H1 (cell line): ENCODE measurements at regions not wholly inside any gene's neighbourhood (a gene's known extent, or its start where the extent isn't known, plus 50 kb on each side); places are given as distances from the start of the nearest gene placed in this dataset.

Experiments
- CTCF ChIA-PET: fragments of 300-600 bp; sonication (Branson Sonifier 250); formaldehyde crosslinking; loops from one replicate; lab custom pipeline; 2021; ENCODE audit not compliant: partially characterized antibody; lab: Charles Lee
- POLR2A ChIA-PET: fragments of 300-600 bp; sonication (Branson Sonifier 250); formaldehyde crosslinking; loops from one replicate; lab custom pipeline; 2021; ENCODE audit warnings: inconsistent platforms; ENCODE audit not compliant: partially characterized antibody; lab: Charles Lee
- DNase-seq, 2 experiments: peaks; one replicate each; pipeline versions ENCODE4 v3.0.0 to v3.0.0-alpha.2; 2010 to 2022; ENCODE audit warnings: low spot score in 2 of 2, low read depth in 1 of 2, mixed read lengths in 1 of 2
- FAIRE-seq: peaks from 2 replicates; lab custom pipeline; 2011; peaks lifted over from hg19 to GRCh38; lab: Jason Lieb, UNC
- H2AFZ ChIP-seq: 2 replicates; pipeline ENCODE4 v1.8.1; 2012; ENCODE audit warnings: low read length, inconsistent platforms
- H2AK5ac ChIP-seq: 2 replicates; pipeline ENCODE4 v1.6.1; 2013; ENCODE audit warnings: low read depth, low read length
- H2BK120ac ChIP-seq: replicated peaks from 2 replicates; pipeline ENCODE3; 2013; ENCODE audit warnings: low read depth, low read length, inconsistent platforms
- H2BK12ac ChIP-seq: 2 replicates; pipeline ENCODE4 v1.6.1; 2013; ENCODE audit warnings: low read depth, low read length
- H2BK15ac ChIP-seq: 2 replicates; pipeline ENCODE4 v1.6.1; 2013; ENCODE audit warnings: low read length
- H2BK20ac ChIP-seq: 2 replicates; pipeline ENCODE4 v1.6.1; 2013; ENCODE audit warnings: low read length
- H2BK5ac ChIP-seq: 2 replicates; pipeline ENCODE4 v1.6.1; 2013; ENCODE audit warnings: low read depth, low read length
- H3K14ac ChIP-seq: 2 replicates; pipeline ENCODE4 v1.6.1; 2013; ENCODE audit warnings: inconsistent platforms; ENCODE audit not compliant: insufficient read length
- H3K18ac ChIP-seq: 2 replicates; pipeline ENCODE4 v1.6.1; 2013; ENCODE audit warnings: low read length; ENCODE audit errors: extremely low read depth
- H3K23ac ChIP-seq: 2 replicates; pipeline ENCODE4 v1.6.1; 2013; ENCODE audit warnings: inconsistent platforms; ENCODE audit not compliant: insufficient read length
- H3K23me2 ChIP-seq: 2 replicates; pipeline ENCODE4 v1.6.1; 2013; ENCODE audit warnings: low read depth, low read length
- H3K27ac ChIP-seq: 2 replicates; pipeline ENCODE4 v1.6.1; 2011; ENCODE audit warnings: low read depth, low read length, inconsistent platforms
- H3K27me3 ChIP-seq, 4 experiments: replicated peaks in 1 of 4; 1 replicate in 1 of 4; 2 replicates in 3 of 4; pipeline versions ENCODE4 v1.6.1 to v1.8.1; 2011 to 2013; ENCODE audit warnings: low read length in 3 of 4, mild to moderate bottlenecking in 3 of 4, inconsistent platforms in 2 of 4, mixed read lengths in 2 of 4, moderate library complexity in 1 of 4; ENCODE audit not compliant: control insufficient read depth in 3 of 4, insufficient read depth in 3 of 4; ENCODE audit errors: extremely low read depth in 1 of 4
- H3K36me3 ChIP-seq, 4 experiments: 2 replicates each; pipeline versions ENCODE4 v1.6.1 to v1.8.1; 2011 to 2013; ENCODE audit warnings: mild to moderate bottlenecking in 4 of 4, low read length in 3 of 4, moderate library complexity in 2 of 4, control low read depth in 1 of 4, inconsistent platforms in 1 of 4; ENCODE audit not compliant: insufficient read depth in 4 of 4, control insufficient read depth in 2 of 4
- H3K4ac ChIP-seq: replicated peaks from 2 replicates; pipeline ENCODE3; 2013; ENCODE audit warnings: low read length, low read depth, mixed read lengths, inconsistent platforms; ENCODE audit not compliant: insufficient read length
- H3K4me1 ChIP-seq, 4 experiments: replicated peaks in 1 of 4; 1 replicate in 1 of 4; 2 replicates in 3 of 4; pipeline versions ENCODE4 v1.6.1 to v1.8.1; 2011 to 2013; ENCODE audit warnings: low read length in 3 of 4, inconsistent platforms in 2 of 4, mixed read lengths in 1 of 4; ENCODE audit not compliant: insufficient read depth in 4 of 4, control insufficient read depth in 3 of 4
- H3K4me2 ChIP-seq, 2 experiments: 2 replicates each; pipeline versions ENCODE4 v1.6.1 to v1.8.1; 2011 to 2013; ENCODE audit warnings: low read depth in 2 of 2, low read length in 2 of 2, control low read depth in 1 of 2, inconsistent platforms in 1 of 2, mild to moderate bottlenecking in 1 of 2; ENCODE audit not compliant: insufficient read depth in 1 of 2
- H3K4me3 ChIP-seq, 4 experiments: fragments of 200-600, 300-600 bp in 1 of 4; sonication (generic), shearing (Covaris generic), sonication (Bioruptor Twin) in 1 of 4; 2 replicates each; pipeline versions ENCODE4 v1.5.1 to v1.8.1; 2011 to 2016; ENCODE audit warnings: low read length in 4 of 4, low read depth in 3 of 4, control low read depth in 2 of 4, inconsistent platforms in 2 of 4, mild to moderate bottlenecking in 2 of 4, mixed read lengths in 1 of 4, moderate library complexity in 1 of 4; ENCODE audit not compliant: insufficient read depth in 2 of 4; ENCODE audit errors: extremely low read depth in 1 of 4
- H3K56ac ChIP-seq: replicated peaks from 2 replicates; pipeline ENCODE3; 2013; ENCODE audit warnings: low read depth, mild to moderate bottlenecking, mixed read lengths, low read length, inconsistent platforms; ENCODE audit not compliant: insufficient read length
- H3K79me1 ChIP-seq: 2 replicates; pipeline ENCODE4 v1.6.1; 2013; ENCODE audit warnings: low read depth, low read length, control low read depth
- H3K79me2 ChIP-seq, 2 experiments: 2 replicates each; pipeline versions ENCODE4 v1.6.1 to v1.8.1; 2012 to 2013; ENCODE audit warnings: low read length in 2 of 2, mild to moderate bottlenecking in 2 of 2, inconsistent platforms in 1 of 2; ENCODE audit not compliant: insufficient read depth in 2 of 2, control insufficient read depth in 1 of 2
- H3K9ac ChIP-seq, 4 experiments: replicated peaks in 1 of 4; 1 replicate in 1 of 4; 2 replicates in 3 of 4; pipeline versions ENCODE4 v1.6.1 to v1.8.1; 2011 to 2013; ENCODE audit warnings: low read depth in 3 of 4, low read length in 3 of 4, control low read depth in 2 of 4, mild to moderate bottlenecking in 2 of 4, moderate library complexity in 2 of 4, inconsistent platforms in 1 of 4; ENCODE audit errors: extremely low read depth in 1 of 4
- H3K9me3 ChIP-seq, 2 experiments: 2 replicates each; pipeline versions ENCODE4 v1.6.1 to v1.8.1; 2012 to 2013; ENCODE audit warnings: mild to moderate bottlenecking in 2 of 2, moderate library complexity in 2 of 2, control low read depth in 1 of 2, inconsistent platforms in 1 of 2, low read depth in 1 of 2, low read length in 1 of 2, mixed read lengths in 1 of 2; ENCODE audit not compliant: insufficient read depth in 2 of 2
- H4K20me1 ChIP-seq, 2 experiments: replicated peaks in 1 of 2; 2 replicates each; pipeline versions ENCODE3 to v1.8.1; 2011 to 2013; ENCODE audit warnings: inconsistent platforms in 2 of 2, low read length in 2 of 2, mild to moderate bottlenecking in 1 of 2; ENCODE audit not compliant: insufficient read depth in 2 of 2, control insufficient read depth in 1 of 2
- H4K5ac ChIP-seq: 2 replicates; pipeline ENCODE4 v1.6.1; 2013; ENCODE audit warnings: low read length, low read depth, mixed read lengths, inconsistent platforms; ENCODE audit not compliant: insufficient read length
- H4K8ac ChIP-seq: 2 replicates; pipeline ENCODE4 v1.8.0; 2013; ENCODE audit warnings: mild to moderate bottlenecking, moderate library complexity, low read length, inconsistent platforms; ENCODE audit not compliant: insufficient read depth; ENCODE audit errors: extremely low read depth
- H4K91ac ChIP-seq: replicated peaks from 2 replicates; pipeline ENCODE3; 2013; ENCODE audit warnings: low read length, mixed read lengths, inconsistent platforms; ENCODE audit not compliant: insufficient read length
- CBX5 ChIP-seq: fragments of 300-800, 300-1000 bp; sonication (generic); IDR thresholded peaks from 2 replicates; pipeline ENCODE4 v1.7.1; 2016; ENCODE audit warnings: antibody characterized with exemption, low read length, low read depth
- CEBPB ChIP-seq: IDR thresholded peaks from 2 replicates; pipeline ENCODE4 v1.6.1; 2012; ENCODE audit warnings: low read depth, low read length
- CHD1 ChIP-seq: IDR thresholded peaks from 2 replicates; pipeline ENCODE4 v1.6.1; 2012; ENCODE audit warnings: low read depth, low read length, improper control_type of control experiment
- EGR1 ChIP-seq: IDR thresholded peaks from 2 replicates; pipeline ENCODE4 v1.6.1; 2011; ENCODE audit warnings: low read depth, low read length, borderline replicate concordance
- EP300 ChIP-seq, 2 experiments: IDR thresholded peaks; 1 replicate in 1 of 2; 2 replicates in 1 of 2; pipeline ENCODE4 v1.6.1; 2011 to 2012; ENCODE audit warnings: low read depth in 2 of 2, low read length in 2 of 2, mild to moderate bottlenecking in 2 of 2, borderline replicate concordance in 1 of 2, inconsistent platforms in 1 of 2, moderate library complexity in 1 of 2
- HDAC6 ChIP-seq: IDR thresholded peaks from one replicate; pipeline ENCODE4 v1.7.1; 2012; ENCODE audit warnings: low read depth, mild to moderate bottlenecking, inconsistent platforms, low read length, moderate library complexity
- KDM1A ChIP-seq: fragments of 200-600, 300-600 bp; sonication (generic); IDR thresholded peaks from 2 replicates; pipeline ENCODE4 v1.7.1; 2016; ENCODE audit warnings: mild to moderate bottlenecking, low read length, borderline replicate concordance
- POLR2A ChIP-seq, 2 experiments: IDR thresholded peaks; 1 replicate in 1 of 2; 2 replicates in 1 of 2; pipeline ENCODE4 v1.6.1; 2011; ENCODE audit warnings: low read depth in 2 of 2, low read length in 2 of 2, mild to moderate bottlenecking in 2 of 2; ENCODE audit errors: control extremely low read depth in 1 of 2
- POU5F1 ChIP-seq: IDR thresholded peaks from 2 replicates; pipeline ENCODE4 v1.6.1; 2011; ENCODE audit warnings: low read depth, mild to moderate bottlenecking, low read length, moderate library complexity
- RFX5 ChIP-seq: IDR thresholded peaks from 2 replicates; pipeline ENCODE4 v1.6.1; 2011; ENCODE audit warnings: low read depth, low read length, improper control_type of control experiment, borderline replicate concordance
- SP4 ChIP-seq: IDR thresholded peaks from 2 replicates; pipeline ENCODE4 v1.6.1; 2012; ENCODE audit warnings: low read length, inconsistent platforms
- TBP ChIP-seq: IDR thresholded peaks from 2 replicates; pipeline ENCODE4 v1.6.1; 2011; ENCODE audit warnings: low read depth, low read length, improper control_type of control experiment
- YY1 ChIP-seq: IDR thresholded peaks from 2 replicates; pipeline ENCODE4 v1.6.1; 2011; ENCODE audit warnings: low read depth, mild to moderate bottlenecking, low read length
- WGBS, 2 experiments: shearing (Covaris generic) in 1 of 2; methylation state at CpG; one replicate each; pipeline versions ENCODE4 v1.1.6 to v1.1.7; 2013 to 2015; ENCODE audit warnings: low lambda C conversion rate in 2 of 2, mixed read lengths in 2 of 2, inconsistent platforms in 1 of 2, low coverage in 1 of 2, missing lambda C conversion rate in 1 of 2; ENCODE audit not compliant: insufficient replicate concordance in 2 of 2, insufficient coverage in 1 of 2, insufficient read length in 1 of 2; ENCODE audit errors: extremely low coverage in 1 of 2, missing lambda C conversion rate in 1 of 2; 5-methylcytosine and 5-hydroxymethylcytosine counted together

DNA sequence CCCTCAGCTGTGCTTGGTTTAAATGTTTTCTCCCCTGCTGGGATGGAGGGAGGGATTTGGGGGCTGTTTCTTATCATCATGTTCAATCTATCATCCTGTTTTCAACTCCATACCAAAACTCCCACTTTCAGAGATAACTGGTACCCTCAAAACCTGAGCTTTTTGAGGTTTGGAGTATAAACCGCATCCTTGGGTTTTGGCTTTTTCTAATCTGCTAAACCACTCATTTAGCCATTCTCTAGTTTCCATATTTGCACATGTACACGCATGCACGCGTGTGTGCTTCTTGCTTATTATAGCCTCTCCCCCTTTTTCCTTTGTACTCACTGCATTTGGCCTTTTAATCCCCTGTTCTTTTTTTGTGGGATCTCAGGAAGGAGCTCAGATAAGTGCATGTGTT lies 116.7 kb upstream of the TEX13D start:
- ChIA-PET CTCF (interaction anchor here (1.5 to 3.8 kb wide), 3 partner anchors 9 to 59 kb away, joined by 3 to 19 read pairs (median 4); no protein-coding TSS in a partner anchor), POLR2A (no interaction called here)
- Histone ChIP-seq H2AK5ac (no peak overlapping the region), H3K23ac (no peak overlapping the region), H3K79me1 (no peaks in the 10 kb centered on the region), H3K27ac (no peak overlapping the region), H2BK12ac (no peak overlapping the region; the same call in 1 of the 2 replicates), H2BK5ac (no peak overlapping the region; the same call in 1 of the 2 replicates), H2BK15ac (no peak overlapping the region), H3K23me2 (no peaks in the 10 kb centered on the region; the same call in 1 of the 2 replicates), H3K14ac (no peak overlapping the region), H3K36me3 (no peaks in the 10 kb centered on the region), H2BK20ac (0 out of 2 replicates have a peak overlapping the region, but pooled peaks have one; percentile 18), H2BK120ac (no peak overlapping the region), H3K18ac (no peak overlapping the region), H3K4me2 (no peak overlapping the region), H3K9me3 (no peaks in the 10 kb centered on the region), H3K9ac (no peak overlapping the region), H4K8ac (no peak overlapping the region), H3K4ac (no peak overlapping the region), H3K56ac (no peak overlapping the region), H3K4me1 (peaks cover 5 to 14% (median 9%) of the 10 kb centered on the region in 4 experiments; a peak in 4 of 7 replicates), H2AFZ (no peak overlapping the region), H3K27me3 (no peaks in the 10 kb centered on the region), H3K79me2 (no peaks in the 10 kb centered on the region), H4K91ac (peak overlapping the region; percentile 73), H4K5ac (no peak overlapping the region), H4K20me1 (no peaks in the 10 kb centered on the region), H3K4me3 (no peak overlapping the region)
- DNase-seq (no peak), FAIRE-seq (no peak)
- WGBS, 2 experiments: 92% methylated on average over 4 of the region's 4 CpGs; no CpG with 5 or more reads in 1 of the 2 experiments
- no peak for TF ChIP-seq RFX5
- no peak for TF ChIP-seq SP4
- no peak for TF ChIP-seq EP300 (IDR thresholded peaks at IDR 0.05; ENCODE audit: borderline replicate concordance in 1 of 2, low read depth in 2 of 2, low read length in 2 of 2)
- no peak for TF ChIP-seq POU5F1
- no peak for TF ChIP-seq CHD1
- no peak for TF ChIP-seq YY1
- no peak for TF ChIP-seq KDM1A
- no peak for TF ChIP-seq CBX5
- TF ChIP-seq TBP: no peak
- no peak for TF ChIP-seq HDAC6
- no peak for TF ChIP-seq POLR2A (IDR thresholded peaks at IDR 0.05; ENCODE audit: control extremely low read depth in 1 of 2, low read depth in 2 of 2, low read length in 2 of 2)
- TF ChIP-seq CEBPB: no peak
- no peak for TF ChIP-seq EGR1
